ENCODE measurements at regions not wholly inside any gene's neighbourhood (a gene's known extent, or its start where the extent isn't known, plus 50 kb on each side); places are given as distances from the start of the nearest gene placed in this dataset.

DNA sequence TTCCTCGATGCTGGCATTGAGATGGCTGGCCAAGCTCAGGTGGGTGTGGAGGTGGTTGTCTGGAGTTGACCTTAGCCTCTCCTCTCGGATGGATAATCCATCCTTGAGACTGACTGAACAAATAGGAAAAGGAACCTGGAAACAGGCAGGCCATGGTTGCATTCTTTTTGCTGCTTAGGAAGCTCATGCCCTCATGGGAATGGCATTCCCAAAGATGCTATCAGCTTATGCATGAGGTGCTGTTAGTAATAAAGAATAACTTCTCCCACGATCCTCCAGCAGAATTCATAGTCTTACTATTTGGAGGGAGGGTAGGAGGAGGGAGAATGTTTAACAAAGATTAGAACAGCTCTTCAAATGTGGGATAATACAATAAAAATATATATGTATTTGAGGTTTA is 303.0 kb upstream of the TPM1 start:
- no peaks in the 10 kb centered on the region for H3K27me3 Mint-ChIP-seq
- DNase-seq (no peak), ATAC-seq (ENCODE audit: low read depth) (no peak)
- H3K27ac Mint-ChIP-seq = no peak overlapping the region
- H3K36me3 Mint-ChIP-seq = no peaks in the 10 kb centered on the region
- no peaks in the 10 kb centered on the region for H3K4me1 Mint-ChIP-seq
- no peak overlapping the region for H3K4me3 Mint-ChIP-seq
- no peaks in the 10 kb centered on the region for H3K9me3 Mint-ChIP-seq
- POLR2A ChIA-PET = no interaction called here

DNA sequence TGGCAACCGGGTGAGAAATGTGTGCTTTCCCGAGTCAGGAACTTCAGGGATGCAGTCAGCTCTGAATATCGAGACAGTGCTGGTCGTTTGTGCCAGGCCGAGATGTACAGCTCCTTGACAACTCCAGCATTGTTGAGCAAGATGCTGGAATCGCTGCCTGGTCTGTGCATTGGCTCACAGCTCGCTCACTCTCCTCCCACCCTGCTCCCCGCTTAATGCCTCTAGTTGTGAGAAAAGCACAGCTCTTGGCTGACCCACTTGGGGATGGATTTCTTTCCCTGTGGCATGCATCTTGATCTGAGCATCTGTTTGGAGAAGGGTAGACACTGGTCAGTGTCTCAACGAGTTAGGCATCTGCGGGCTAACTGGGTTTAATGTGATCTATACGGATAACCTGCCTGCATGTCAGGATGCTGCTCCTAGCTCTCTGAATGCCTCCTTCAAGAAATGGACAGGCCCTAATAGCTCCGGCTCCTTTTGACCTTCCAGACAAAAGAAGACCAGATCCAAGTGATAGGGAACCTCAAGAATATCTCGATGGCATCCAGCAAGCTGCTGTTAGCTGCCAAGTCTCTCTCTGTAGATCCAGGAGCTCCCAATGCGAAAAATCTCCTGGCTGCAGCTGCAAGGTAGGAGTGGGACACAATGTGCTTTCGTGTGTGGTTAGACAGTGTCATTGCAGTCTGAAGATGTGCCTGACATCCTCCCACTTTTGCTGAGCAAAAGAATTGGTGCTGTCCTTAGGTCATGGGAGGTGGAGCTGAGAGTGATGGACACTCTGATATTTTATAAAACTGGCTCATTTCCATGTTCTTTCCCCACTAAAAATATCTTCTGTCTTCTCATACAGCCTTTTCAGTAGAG is 302.2 kb upstream of the TPM1 start:
- H3K27ac Mint-ChIP-seq = no peak overlapping the region
- no peaks in the 10 kb centered on the region for H3K36me3 Mint-ChIP-seq
- H3K4me3 Mint-ChIP-seq = no peak overlapping the region
- DNase-seq (no peak), ATAC-seq (ENCODE audit: low read depth) (no peak)
- POLR2A ChIA-PET = interaction anchor here (0.6 kb wide), 1 partner anchor 492 kb away, joined by 3 read pairs; no protein-coding TSS in a partner anchor
- H3K4me1 Mint-ChIP-seq = no peaks in the 10 kb centered on the region
- H3K9me3 Mint-ChIP-seq = no peaks in the 10 kb centered on the region
- H3K27me3 Mint-ChIP-seq = no peaks in the 10 kb centered on the region

DNA sequence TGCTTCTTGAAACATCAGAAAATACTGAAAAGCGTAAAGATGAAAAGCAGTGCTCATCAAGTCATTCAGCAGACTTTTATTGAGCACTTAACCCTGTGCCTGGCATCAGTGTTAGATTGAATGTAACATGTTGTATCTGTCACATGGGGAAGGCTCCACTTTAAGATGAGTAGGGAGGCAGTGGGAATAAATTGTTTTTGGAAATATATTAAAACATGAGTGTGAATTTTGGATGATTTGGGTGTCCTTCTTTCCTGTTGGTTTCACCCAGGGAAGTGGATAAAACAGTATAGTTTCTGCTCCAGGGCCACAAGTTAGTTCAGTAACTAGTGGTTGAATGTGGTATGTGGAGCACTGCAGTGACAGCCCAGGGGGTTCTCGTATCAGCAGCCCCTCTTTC is 301.4 kb upstream of the TPM1 start:
- H3K9me3 Mint-ChIP-seq = no peaks in the 10 kb centered on the region
- no peaks in the 10 kb centered on the region for H3K4me1 Mint-ChIP-seq
- POLR2A ChIA-PET = no interaction called here
- ATAC-seq (ENCODE audit: low read depth) = no peak
- DNase-seq = no peak
- H3K36me3 Mint-ChIP-seq = no peaks in the 10 kb centered on the region
- no peak overlapping the region for H3K4me3 Mint-ChIP-seq
- no peaks in the 10 kb centered on the region for H3K27me3 Mint-ChIP-seq
- H3K27ac Mint-ChIP-seq = no peak overlapping the region

DNA sequence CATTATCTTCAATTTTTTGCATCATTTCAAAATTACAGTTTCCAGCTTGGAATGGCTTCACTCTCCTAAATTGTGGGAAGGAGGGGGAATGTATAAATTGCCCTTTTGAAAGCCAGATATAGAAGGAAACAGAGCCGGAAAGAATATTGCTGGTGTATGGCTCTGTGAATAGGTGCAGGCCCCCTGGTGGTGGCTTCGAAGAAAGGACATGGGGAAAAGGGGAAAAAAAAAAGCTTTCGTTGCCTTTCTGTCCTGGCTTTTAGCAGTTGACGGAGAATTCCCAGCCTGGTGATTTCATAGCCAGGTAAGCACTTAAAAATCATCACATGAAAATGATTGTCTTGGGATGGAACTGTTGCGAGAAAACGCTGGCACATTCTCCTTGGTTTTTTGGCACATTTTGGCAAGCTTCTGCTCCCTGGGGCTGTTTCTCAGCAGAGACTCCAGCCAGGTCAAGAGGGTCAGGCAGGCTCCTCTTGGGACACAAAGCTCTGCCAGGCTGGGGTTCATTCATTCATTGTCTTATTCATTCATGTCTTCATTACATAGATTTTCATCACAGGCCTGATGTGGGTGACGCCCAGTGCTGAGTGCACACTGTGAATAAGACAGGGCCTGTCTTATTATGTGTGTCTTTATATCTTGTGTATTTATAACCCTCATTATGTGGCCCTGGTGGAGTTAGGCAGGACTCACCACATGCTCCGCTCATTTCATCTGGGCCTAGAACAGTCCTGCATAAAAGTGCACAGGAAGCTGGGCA is 300.0 kb upstream of the TPM1 start:
- Mint-ChIP-seq H3K36me3 (no peaks in the 10 kb centered on the region), H3K4me3 (no peak overlapping the region), H3K27ac (no peak overlapping the region), H3K9me3 (no peaks in the 10 kb centered on the region), H3K4me1 (no peaks in the 10 kb centered on the region), H3K27me3 (no peaks in the 10 kb centered on the region)
- ATAC-seq (ENCODE audit: low read depth) (no peak), DNase-seq (no peak)
- POLR2A ChIA-PET = no interaction called here

DNA sequence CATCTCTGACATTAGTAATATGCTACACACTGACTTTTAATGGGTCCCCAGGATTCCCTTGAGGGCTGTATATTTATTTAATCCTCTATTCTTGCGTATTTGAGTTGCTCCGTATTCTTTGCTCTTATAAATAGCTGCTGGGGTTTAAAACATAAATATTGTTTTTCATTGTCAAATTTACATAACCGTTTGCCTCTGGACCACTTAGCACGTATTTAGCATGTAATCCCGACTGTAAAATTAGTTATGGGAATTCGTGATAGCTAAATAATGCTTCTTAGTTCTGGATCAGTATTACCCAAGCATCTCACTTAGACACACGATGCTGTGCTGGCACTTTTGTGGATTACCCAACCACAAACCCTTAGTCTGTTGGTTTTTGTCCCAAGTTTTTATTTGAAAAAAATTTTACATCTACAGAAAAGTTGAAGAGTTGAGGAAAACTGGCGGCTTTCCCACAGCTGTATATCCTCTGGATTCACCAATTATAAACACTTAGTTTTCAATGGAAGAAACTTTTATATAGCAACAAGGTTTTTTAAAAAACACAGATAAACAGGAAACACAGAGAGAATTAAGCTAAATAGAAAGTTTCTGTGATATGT is 296.8 kb upstream of the TPM1 start:
- H3K27ac Mint-ChIP-seq = no peak overlapping the region
- DNase-seq (no peak), ATAC-seq (ENCODE audit: low read depth) (no peak)
- H3K9me3 Mint-ChIP-seq = no peaks in the 10 kb centered on the region
- H3K4me3 Mint-ChIP-seq = no peak overlapping the region
- H3K4me1 Mint-ChIP-seq = no peaks in the 10 kb centered on the region
- no peaks in the 10 kb centered on the region for H3K36me3 Mint-ChIP-seq
- H3K27me3 Mint-ChIP-seq = no peaks in the 10 kb centered on the region
- POLR2A ChIA-PET = interaction anchor here (0.5 kb wide), 1 partner anchor 345 kb away, joined by 6 read pairs; no protein-coding TSS in a partner anchor

DNA sequence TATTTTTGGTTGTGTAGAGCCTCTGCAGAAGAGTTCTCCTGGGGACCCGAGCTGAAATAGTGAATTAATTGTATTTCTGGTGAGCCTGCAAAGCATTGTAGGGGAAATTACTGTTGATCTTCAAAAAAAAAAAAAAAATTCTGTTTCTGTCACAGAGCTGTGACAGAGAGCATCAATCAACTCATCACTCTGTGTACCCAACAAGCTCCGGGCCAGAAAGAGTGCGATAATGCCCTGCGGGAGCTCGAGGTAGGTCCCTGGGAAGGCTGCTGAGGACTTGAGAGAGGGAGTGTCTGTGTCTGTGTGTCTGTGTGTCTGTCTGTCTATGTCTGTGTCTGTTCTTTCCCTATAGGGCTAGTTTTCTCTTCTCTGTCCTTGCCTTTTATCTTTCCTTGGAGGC is 294.4 kb upstream of the TPM1 start:
- H3K27me3 Mint-ChIP-seq = no peaks in the 10 kb centered on the region
- H3K4me1 Mint-ChIP-seq = no peaks in the 10 kb centered on the region
- POLR2A ChIA-PET = no interaction called here
- H3K36me3 Mint-ChIP-seq = no peaks in the 10 kb centered on the region
- no peak overlapping the region for H3K27ac Mint-ChIP-seq
- no peak for DNase-seq
- H3K9me3 Mint-ChIP-seq = no peaks in the 10 kb centered on the region
- H3K4me3 Mint-ChIP-seq = no peak overlapping the region
- ATAC-seq (ENCODE audit: low read depth) = no peak

DNA sequence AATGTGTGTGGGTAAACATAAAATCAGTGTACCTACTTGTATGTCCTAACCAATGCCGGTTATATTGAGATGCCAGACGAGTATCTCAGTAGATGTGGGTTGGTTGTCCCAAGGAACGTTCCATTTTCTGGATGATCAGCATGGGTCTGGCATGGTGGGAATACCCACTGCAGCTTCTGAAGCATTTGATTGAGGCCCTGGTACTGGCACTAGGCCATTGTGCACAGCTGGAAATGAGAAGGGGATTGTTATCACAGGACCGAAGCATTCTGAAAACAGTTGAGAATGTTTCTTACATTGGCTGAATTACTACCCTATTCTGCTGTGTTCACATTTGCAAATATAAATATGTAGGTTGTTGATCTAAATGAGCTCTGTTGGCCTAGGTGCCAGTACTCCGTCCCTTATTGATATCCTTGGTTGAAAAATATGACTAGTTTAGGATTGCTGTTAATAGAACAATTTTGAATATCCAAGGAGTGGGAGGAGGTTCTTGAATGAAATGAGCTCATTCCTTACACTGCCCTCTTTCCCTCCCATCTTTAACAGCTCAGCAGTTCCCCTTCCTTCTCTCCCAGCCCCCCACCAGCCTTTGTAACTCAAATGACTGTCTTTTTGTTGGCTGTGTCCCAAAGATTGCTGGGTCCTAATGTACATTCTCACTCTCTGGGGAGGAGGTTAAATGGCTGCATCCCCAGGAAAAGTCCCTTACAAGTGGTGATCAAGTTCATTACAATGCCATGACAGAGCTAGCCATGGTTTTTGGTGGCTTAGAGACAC is 293.3 kb upstream of the TPM1 start:
- ATAC-seq (ENCODE audit: low read depth) (no peak), DNase-seq (no peak)
- POLR2A ChIA-PET = no interaction called here
- Mint-ChIP-seq H3K36me3 (no peaks in the 10 kb centered on the region), H3K27me3 (no peaks in the 10 kb centered on the region), H3K27ac (no peak overlapping the region), H3K4me1 (no peaks in the 10 kb centered on the region), H3K4me3 (no peak overlapping the region), H3K9me3 (no peaks in the 10 kb centered on the region)

DNA sequence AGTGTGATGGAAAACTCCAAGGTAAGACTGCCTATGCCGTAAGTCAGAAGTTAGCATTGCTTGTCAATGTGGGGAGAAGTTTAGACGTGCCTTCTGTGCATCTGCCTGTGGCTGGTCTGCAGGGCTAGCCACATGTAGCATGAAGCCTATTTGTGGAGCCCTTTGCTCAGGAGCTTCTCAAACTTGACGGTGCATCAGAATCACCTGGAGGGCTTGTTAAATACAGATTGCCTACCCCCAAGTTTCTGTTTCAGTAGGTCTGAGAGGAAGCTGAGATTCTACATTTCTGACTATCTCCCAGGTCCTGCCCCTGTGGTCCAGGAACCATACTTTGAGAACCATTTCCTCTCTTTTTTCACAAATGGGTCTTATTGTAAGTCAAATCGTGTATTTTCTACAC is 292.1 kb upstream of the TPM1 start:
- no peak for ATAC-seq (ENCODE audit: low read depth)
- H3K27me3 Mint-ChIP-seq = no peaks in the 10 kb centered on the region
- H3K4me1 Mint-ChIP-seq = no peaks in the 10 kb centered on the region
- DNase-seq = no peak
- POLR2A ChIA-PET = no interaction called here
- H3K36me3 Mint-ChIP-seq = no peaks in the 10 kb centered on the region
- no peaks in the 10 kb centered on the region for H3K9me3 Mint-ChIP-seq
- H3K27ac Mint-ChIP-seq = no peak overlapping the region
- no peak overlapping the region for H3K4me3 Mint-ChIP-seq

DNA sequence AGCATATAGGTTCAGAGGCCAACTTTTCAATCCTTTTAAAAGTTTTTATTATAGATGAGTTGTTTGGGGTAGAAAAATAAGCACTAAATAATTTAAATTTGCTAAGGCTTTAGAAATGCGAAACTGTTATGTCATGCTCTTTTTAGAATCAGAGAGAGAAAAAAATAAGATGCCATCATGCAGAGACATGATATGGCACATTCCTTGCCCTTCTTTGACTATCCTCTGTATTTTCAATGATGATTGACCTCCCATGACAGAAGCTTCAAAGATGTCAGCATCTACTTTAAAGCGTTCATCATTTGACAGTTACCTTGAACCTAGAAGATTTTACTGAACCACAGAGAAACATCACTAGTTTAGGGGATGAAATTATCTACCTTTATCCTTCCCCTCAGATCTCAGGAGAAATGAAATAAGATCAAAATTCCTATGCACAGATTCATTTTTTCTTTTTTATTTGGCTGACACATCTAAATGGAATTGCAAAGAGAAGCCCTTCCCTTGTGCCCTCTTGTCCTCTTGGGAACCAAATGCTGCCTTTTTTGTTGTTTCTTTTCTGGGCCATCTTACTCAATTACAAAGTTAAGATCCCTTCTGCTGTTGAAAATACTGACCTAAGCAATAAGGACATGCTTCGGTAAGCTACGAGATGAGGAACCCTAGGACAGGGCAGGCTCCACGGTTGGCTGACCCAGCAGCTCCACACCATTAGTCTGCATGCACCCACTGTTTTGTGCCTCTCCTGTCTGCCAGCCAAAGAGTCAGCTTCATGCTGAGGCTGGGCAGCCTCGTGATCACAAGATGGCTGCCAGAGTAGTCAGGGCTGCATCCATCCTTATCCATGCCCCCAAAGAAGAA is 289.7 kb upstream of the TPM1 start:
- Mint-ChIP-seq H3K4me1 (no peaks in the 10 kb centered on the region), H3K36me3 (no peaks in the 10 kb centered on the region), H3K4me3 (no peak overlapping the region), H3K9me3 (no peaks in the 10 kb centered on the region), H3K27me3 (no peaks in the 10 kb centered on the region), H3K27ac (no peak overlapping the region)
- no peak for ATAC-seq (ENCODE audit: low read depth)
- no peak for DNase-seq
- POLR2A ChIA-PET = no interaction called here

DNA sequence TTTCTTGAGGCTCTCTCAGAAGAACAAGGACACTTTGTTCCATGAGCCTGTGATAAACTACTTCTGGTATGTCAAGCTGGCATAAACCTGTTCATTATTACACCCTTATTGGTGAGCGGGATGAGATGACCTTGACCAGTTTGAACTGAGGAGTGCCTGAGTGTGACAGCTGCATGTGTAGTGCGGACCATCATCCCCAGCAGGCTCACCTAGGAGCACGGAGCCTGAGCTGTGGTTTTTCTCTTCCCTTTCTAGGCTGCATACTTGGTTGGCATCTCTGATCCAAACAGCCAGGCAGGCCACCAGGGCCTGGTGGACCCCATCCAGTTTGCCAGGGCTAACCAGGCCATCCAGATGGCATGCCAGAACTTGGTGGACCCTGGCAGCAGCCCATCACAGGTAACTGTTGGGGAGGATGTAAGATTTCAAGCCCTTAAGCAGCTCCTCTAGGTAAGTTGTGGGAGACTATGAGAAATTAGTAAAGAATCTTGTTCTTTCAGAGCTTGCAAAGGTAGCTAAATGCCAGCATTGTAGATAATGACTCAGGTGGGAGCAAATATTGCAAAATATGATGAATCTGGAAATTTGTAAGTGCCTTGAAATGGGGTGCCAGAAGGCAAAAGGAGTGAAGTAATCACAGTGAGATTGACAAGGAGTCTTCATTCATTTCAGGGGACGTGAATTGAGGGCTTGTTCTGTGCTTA is 288.9 kb upstream of the TPM1 start:
- no peaks in the 10 kb centered on the region for H3K36me3 Mint-ChIP-seq
- DNase-seq = no peak
- no peak for ATAC-seq (ENCODE audit: low read depth)
- H3K27ac Mint-ChIP-seq = no peak overlapping the region
- H3K4me1 Mint-ChIP-seq = no peaks in the 10 kb centered on the region
- H3K27me3 Mint-ChIP-seq = no peaks in the 10 kb centered on the region
- no peaks in the 10 kb centered on the region for H3K9me3 Mint-ChIP-seq
- no peak overlapping the region for H3K4me3 Mint-ChIP-seq
- POLR2A ChIA-PET = no interaction called here

DNA sequence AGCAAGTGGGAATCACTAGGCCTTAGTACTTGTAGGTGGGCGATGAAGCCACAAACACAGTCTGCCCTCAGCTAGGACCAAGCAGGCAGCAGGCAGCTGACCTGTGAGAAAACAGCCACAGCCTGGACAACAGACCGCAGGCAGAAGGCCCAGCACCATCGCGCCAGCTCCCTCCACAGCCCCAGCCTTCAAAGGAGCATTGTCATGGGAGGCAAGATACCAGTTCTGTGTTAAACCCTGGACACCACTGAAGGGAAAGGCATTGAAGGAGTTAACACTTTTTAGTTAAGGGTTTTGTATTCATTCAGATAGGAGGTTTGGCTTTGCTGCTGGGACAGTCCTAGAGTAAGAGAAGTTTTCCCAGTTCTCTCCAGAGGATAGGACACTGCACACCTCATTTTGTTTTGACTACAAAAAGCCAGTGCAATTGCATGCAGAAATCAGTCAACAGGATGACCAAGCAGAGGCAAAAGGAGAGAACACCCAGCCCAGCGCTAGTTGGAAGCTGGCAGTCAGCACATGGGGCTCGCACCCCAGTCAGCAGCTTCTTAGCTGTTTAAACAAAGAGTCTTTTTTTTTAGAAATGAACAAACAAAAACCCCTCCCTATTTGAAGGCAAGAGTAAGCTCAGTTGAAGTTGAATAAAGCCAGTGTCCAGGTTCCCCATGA is 286.1 kb upstream of the TPM1 start:
- Mint-ChIP-seq H3K27ac (no peak overlapping the region), H3K4me1 (no peaks in the 10 kb centered on the region), H3K36me3 (no peaks in the 10 kb centered on the region), H3K4me3 (no peak overlapping the region), H3K27me3 (no peaks in the 10 kb centered on the region), H3K9me3 (no peaks in the 10 kb centered on the region)
- no peak for DNase-seq
- POLR2A ChIA-PET = no interaction called here
- ATAC-seq (ENCODE audit: low read depth) = no peak

DNA sequence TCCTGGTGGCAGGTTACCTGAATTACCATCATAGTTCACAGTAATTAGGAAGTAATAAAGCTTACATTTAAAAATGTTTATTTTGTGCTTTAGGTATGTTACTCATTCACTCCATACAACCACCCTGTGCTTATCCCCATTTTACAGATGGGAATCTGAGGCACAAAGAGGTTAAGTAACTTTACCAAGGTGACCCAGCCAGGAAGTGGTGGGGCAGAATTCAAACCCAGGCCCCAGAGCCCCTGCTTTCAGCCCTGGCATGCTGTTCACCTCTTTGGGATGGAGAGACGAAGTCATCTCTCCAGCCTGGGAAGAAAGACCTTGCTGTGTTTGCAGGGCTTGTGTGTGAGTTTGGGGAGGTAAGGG is 285.6 kb upstream of the TPM1 start:
- Mint-ChIP-seq H3K27me3 (no peaks in the 10 kb centered on the region), H3K4me3 (no peak overlapping the region), H3K9me3 (no peaks in the 10 kb centered on the region), H3K4me1 (no peaks in the 10 kb centered on the region), H3K36me3 (no peaks in the 10 kb centered on the region), H3K27ac (no peak overlapping the region)
- ATAC-seq (ENCODE audit: low read depth) = no peak
- no peak for DNase-seq
- POLR2A ChIA-PET = no interaction called here
